ENCODE measurements at regions not wholly inside any gene's neighbourhood (a gene's known extent, or its start where the extent isn't known, plus 50 kb on each side); places are given as distances from the start of the nearest gene placed in this dataset.

DNA sequence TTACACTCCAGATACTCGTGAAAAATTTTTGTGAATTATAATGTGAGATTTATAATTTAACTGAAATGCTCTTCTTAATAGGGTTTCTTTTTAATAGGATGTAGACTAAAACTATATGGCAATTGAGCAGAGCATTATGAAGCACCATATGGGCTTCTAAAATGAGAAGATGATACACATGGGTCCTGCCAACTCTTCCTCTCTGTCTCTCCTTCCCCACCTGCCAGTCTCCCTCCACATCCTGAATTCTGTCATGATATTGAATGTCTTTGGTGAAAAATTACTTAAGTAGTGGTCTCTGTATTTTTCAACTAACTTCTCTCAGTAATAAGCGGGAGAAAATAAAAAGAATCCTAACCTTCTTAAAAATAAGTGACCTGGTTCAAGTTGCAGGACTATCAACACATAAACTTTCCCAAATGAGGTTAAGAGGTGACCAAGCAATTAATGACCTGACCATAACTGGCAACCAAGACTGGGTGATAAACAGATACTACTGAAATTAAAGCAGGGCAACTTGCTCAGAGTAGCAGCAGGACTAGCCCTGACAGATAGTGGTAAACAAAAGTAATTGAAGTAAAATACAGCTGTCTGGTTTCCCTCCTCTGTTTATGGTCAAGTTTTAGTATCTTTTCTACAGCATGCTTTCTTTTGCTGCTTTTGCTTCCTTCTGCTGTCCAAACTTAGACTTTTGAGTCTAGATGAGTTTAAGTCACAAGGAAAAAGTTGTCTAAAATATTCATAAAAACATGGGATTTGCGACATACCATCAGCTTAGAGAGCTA is 117.1 kb upstream of the PDE1A start:
- TF ChIP-seq CTCF (conservative IDR thresholded peaks at IDR 0.05; ENCODE audit: low read length) (no peak), EZH2phosphoT487 (IDR thresholded peaks at IDR 0.05; ENCODE audit: borderline replicate concordance) (no peak)
